OCI-LY3 (cell line): ENCODE measurements at regions not wholly inside any gene's neighbourhood (a gene's known extent, or its start where the extent isn't known, plus 50 kb on each side); places are given as distances from the start of the nearest gene placed in this dataset.

Experiments used
- EZH2phosphoT487 ChIP-seq: fragments of 200-600 bp; shearing (Covaris generic); IDR thresholded peaks from 2 replicates; pipeline ENCODE4 v1.6.1; 2018; ENCODE audit warnings: antibody characterized with exemption, mixed run types, low read depth
- TF ChIP-seq, protein P1 (sequence below): fragments of 200-600, 300-600 bp; sonication (generic); IDR thresholded peaks from 2 replicates; pipeline ENCODE4 v1.5.1; 2014; ENCODE audit warnings: antibody characterized with exemption, low read length, low read depth

- TF ChIP-seq, protein P1, sequence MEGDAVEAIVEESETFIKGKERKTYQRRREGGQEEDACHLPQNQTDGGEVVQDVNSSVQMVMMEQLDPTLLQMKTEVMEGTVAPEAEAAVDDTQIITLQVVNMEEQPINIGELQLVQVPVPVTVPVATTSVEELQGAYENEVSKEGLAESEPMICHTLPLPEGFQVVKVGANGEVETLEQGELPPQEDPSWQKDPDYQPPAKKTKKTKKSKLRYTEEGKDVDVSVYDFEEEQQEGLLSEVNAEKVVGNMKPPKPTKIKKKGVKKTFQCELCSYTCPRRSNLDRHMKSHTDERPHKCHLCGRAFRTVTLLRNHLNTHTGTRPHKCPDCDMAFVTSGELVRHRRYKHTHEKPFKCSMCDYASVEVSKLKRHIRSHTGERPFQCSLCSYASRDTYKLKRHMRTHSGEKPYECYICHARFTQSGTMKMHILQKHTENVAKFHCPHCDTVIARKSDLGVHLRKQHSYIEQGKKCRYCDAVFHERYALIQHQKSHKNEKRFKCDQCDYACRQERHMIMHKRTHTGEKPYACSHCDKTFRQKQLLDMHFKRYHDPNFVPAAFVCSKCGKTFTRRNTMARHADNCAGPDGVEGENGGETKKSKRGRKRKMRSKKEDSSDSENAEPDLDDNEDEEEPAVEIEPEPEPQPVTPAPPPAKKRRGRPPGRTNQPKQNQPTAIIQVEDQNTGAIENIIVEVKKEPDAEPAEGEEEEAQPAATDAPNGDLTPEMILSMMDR = no peak
- no peak for TF ChIP-seq EZH2phosphoT487
Observed at GRCh38 chr14:61140872-61141271, 140.3 kb downstream of the TMEM30B start.
